Hepatocyte (in vitro differentiated cells): ENCODE measurements at regions not wholly inside any gene's neighbourhood (a gene's known extent, or its start where the extent isn't known, plus 50 kb on each side); places are given as distances from the start of the nearest gene placed in this dataset.

Experiments
- EZH2 ChIP-seq: fragments of 200-600 bp; sonication (generic); IDR thresholded peaks from 2 replicates; pipeline ENCODE4 v1.6.1; 2016; ENCODE audit warnings: antibody characterized with exemption, mild to moderate bottlenecking, borderline replicate concordance
- TF ChIP-seq, protein P1 (sequence below): fragments of 200-600 bp; sonication (generic); IDR thresholded peaks from 2 replicates; pipeline ENCODE4 v1.5.1; 2016; ENCODE audit warnings: antibody characterized with exemption, mild to moderate bottlenecking; ENCODE audit not compliant: poor library complexity

DNA sequence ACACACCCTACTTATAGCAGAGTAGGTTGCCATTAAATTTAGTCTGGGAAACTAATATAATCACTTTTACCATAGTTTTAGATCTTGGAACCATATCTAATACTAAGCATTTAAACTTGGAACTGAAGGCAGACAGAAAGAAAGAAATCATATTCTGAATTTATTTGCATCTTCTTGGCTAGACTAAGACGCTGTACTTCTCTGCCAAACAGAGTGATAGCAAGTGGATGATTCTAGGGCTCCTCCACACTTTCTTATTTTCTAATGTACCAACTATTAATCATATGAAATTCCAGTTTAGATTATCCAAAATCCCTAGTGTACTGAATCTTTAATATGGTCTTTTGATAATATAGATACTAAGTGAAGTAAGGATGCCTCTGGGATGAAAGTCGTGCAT lies 277.0 kb downstream of the CENPW start:
- TF ChIP-seq EZH2: no peak
- TF ChIP-seq, protein P1, sequence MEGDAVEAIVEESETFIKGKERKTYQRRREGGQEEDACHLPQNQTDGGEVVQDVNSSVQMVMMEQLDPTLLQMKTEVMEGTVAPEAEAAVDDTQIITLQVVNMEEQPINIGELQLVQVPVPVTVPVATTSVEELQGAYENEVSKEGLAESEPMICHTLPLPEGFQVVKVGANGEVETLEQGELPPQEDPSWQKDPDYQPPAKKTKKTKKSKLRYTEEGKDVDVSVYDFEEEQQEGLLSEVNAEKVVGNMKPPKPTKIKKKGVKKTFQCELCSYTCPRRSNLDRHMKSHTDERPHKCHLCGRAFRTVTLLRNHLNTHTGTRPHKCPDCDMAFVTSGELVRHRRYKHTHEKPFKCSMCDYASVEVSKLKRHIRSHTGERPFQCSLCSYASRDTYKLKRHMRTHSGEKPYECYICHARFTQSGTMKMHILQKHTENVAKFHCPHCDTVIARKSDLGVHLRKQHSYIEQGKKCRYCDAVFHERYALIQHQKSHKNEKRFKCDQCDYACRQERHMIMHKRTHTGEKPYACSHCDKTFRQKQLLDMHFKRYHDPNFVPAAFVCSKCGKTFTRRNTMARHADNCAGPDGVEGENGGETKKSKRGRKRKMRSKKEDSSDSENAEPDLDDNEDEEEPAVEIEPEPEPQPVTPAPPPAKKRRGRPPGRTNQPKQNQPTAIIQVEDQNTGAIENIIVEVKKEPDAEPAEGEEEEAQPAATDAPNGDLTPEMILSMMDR: no peak
